Muscle of arm (tissue), 1 donor: ENCODE measurements at regions not wholly inside any gene's neighbourhood (a gene's known extent, or its start where the extent isn't known, plus 50 kb on each side); places are given as distances from the start of the nearest gene placed in this dataset.
"Not testable (repeated sequence)": the region's sequence is repeated elsewhere in the genome, so short reads cannot be mapped to it uniquely, and the experiment has no call there.

Experiments
- DNase-seq: peaks from one replicate; pipeline ENCODE4 v3.0.0-alpha.2; 2013

- DNase-seq, result no peak
These were observed 164.2 kb upstream of the FSHR start for GRCh38 chr2:49318531-49318930.

DNA sequence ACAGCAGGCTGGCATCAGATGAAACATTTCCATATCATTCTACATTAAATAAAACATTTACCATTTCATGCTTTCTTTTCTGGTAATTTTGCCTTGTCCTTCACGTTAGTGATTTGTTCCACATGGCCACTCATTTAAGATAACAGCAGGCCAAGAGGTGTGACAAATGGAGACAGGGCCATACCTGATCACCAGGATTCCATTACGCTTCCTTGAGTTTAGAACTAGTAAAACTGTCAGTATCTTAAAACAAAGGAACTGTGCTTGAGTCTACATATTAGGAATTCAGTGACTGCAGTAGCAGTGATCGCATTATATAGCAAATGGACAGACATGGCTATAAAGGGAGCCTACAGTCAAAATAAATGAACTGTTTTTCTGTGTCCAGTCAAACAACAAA lies 155.1 kb upstream of the FSHR start:
- DNase-seq, result no peak

DNA sequence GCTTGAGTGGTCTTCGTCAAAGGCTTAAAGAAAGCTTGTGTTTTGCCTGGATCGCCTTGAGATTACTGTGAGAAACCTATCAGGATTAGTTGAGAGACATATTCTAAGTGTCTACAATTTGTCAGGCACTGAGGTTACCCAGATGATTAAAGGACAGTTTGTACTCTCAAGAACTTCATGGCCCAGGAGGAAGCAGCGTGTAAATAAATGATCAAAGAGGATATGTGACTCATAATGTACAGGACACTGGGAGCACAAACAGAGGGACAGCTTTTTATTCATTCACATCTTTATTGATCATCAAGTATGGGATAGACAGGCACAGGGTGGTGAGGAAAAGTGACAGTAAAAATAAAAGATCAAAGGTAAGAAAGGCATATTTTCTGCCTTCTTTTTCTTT lies 152.6 kb upstream of the FSHR start:
- no peak for DNase-seq

- DNase-seq, result not testable (repeated sequence)
These were observed 144.4 kb upstream of the FSHR start for GRCh38 chr2:49298693-49299092.

GRCh38 chr2:49298230-49298629 lies 143.9 kb upstream of the FSHR start:
- DNase-seq, result no peak

DNA sequence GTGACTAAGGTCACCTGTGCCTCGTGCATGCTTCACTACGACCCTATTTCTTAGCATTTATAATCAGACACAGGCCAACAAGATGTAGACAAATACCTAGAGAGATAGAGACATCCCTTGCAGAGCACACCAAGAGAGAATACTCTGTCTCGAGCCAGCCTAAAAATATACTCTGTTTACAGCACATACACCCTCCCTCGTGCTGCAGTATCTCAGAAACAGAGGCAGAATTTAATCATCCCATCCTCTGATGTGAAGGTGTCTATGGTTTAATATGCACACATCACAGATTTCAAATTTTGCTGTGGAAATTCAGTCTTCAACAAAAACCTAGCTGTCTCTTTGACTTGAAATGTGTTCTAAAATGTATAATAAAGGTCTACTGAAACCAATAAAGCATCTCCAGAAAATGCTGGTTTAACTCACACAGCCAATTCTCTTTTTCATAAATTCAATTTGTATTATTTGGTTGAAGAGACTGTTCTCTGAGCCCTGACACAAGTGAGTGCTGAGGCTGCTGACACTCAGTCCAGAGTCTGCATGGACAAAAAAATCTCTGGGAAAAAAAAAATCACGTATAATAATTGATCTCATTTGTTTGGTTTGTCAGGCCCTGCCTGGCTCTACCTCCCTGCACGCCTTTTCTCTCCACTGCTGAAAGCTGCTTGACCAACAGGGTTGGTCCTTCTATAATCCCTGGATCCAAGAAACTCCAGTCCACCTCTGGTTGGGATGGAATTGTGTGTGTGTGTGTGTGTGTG lies 142.0 kb upstream of the FSHR start:
- no peak for DNase-seq

DNA sequence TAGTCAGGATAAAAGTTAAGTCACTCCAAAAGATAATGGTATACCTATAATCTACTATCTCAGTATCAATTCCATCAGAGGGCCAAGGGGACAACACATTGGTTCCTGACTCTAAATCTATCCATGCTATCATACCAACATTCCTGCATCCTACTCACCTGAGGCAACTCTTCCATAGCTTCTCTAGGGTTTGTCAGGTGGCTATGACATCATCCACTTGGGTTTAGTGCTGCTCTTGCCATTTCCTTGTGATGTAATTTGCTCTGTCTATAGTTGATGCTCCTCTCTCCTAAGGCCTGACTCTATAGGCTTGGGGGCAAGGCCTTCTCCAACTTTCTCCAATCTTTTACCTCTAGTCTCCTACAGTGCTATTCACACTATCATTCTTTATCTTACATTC lies 139.9 kb upstream of the FSHR start:
- no peak for DNase-seq

GRCh38 chr2:49291619-49292018 lies 137.3 kb upstream of the FSHR start:
- DNase-seq, result no peak

- no peak for DNase-seq
These were observed 135.4 kb upstream of the FSHR start for GRCh38 chr2:49289711-49290110.

DNA sequence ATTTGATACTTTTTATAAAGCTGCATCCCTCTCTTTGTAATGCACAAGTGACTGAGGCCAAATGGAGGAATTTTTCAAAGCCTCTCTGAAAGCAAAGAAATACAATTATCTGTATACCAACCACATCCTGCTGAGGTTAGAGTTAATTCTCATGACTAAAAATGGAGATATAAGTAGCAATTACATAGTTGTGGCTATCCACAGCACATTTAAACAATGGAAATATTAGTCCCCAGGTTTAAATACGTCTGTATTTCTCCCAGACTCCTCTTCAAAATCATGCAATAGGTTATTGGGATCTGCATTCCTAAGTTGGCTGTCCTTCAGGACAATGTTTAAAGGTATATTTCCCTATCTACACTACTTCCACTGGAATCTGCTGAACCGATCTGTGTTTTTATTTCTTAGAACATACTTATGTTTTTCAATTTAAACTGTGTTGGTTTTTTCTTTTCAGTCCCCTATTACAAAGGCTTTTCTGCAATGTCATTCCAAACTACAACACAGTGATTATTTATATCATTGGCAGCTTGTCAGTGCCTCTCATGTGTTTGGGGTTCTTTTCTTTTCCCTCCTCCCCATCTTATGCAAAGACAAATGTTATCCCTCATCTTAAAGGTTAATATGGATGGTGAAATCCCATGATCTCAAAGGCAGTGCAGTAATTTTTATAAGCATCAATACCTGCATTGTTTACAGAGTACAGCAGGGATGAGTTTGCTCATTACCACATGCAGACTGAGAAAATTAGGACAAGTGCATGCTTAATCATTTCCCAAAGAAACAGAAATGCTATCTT lies 134.8 kb upstream of the FSHR start:
- DNase-seq, result no peak

- no peak for DNase-seq
These were observed 133.9 kb upstream of the FSHR start for GRCh38 chr2:49288113-49288705.

- DNase-seq, result no peak
These were observed 132.4 kb upstream of the FSHR start for GRCh38 chr2:49286726-49287125.

- no peak for DNase-seq
These were observed 131.7 kb upstream of the FSHR start for GRCh38 chr2:49286045-49286444.

DNA sequence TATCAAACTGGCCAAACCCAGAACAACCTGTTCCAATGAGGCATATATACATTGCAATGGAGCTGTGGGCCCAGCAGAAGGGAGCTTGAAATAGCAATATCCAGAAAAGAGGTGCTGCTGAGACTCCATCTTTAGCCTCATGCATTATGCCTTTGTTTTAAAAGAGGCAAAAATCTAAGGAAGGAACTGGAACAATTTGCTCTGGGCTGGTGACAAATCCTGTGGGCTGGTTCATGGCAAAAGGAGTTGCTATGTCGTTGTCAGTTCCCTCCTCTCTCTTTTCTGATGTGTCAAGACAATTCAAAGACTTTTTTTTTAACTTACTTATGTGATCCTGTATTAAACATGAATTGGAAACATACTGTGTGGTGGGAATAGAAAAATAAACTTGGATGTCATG lies 124.2 kb upstream of the FSHR start:
- DNase-seq, result no peak

- no peak for DNase-seq
These were observed 123.8 kb upstream of the FSHR start for GRCh38 chr2:49278141-49278540.

GRCh38 chr2:49271060-49271606 lies 116.8 kb upstream of the FSHR start:
- DNase-seq, result peak; percentile 25

DNA sequence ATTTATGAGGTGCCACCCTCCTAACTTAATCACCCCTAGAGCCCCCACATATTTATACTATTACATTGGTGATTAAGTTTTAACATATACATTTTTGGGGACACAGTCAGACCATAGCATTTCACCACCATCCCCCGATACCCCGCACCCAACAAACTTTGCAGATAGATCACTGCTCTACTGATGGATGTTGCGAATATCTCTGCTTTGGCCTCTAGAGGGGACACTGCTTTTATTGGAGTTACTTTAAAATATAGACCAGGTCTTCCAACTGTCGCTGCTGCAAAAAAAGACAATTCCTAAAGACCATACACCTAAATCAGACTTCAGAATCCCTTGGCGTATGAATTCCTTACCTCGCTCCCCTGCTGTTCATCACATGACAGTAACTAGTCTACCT lies 115.8 kb upstream of the FSHR start:
- DNase-seq, result no peak

DNA sequence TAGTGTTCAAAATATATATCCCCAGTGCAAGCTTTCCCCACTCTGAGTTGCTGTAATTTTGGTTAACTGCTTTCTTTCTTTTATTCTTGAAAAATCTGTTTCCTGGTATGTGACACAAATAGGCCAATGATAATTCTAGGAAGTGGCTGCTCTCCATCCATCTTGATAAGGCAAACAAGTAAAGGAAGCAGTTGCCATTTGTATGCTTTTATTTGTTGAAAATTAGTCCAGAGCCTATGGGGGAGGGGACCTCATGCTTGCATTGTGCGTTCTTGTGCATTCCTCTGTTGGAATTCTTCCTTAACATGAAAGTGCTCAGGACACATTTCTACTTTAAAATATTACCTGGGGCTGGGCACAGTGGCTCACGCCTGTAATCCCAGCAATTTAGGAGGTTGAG lies 111.2 kb upstream of the FSHR start:
- no peak for DNase-seq

DNA sequence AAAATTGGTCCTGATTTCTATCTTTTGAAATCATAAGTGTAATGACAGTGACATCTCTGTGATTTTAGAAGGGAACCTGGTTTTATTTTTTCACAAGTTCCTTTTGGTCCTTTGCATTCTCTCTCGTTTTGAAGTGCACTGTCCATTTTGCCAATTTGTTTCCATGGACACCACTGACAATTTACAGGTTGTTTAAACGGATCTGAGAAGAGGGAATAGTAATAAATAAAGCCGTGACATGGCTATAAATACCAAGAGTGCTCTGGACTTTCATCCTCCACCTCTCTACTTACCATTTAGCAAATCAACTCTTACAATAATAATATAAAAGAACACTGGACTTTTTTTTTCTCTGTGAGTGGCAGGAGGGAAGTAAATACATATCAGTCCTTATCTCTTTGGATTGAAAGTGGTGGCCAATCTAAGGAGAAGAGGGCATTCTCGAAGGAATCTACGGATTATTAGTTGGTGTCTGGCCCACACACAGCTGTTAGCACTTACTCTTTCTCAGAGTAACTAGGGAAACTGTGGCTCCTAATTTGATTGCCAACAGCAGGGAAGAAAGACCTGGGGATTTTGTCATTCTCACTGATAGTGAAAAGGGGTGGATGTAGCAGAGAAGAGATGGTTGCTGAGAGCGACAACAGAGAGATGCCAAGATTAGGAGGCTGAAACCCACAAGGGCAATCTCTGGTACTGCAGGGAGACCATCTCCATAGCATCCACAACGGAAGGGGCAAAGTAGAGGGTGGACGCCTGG lies 108.7 kb upstream of the FSHR start:
- DNase-seq, result no peak

DNA sequence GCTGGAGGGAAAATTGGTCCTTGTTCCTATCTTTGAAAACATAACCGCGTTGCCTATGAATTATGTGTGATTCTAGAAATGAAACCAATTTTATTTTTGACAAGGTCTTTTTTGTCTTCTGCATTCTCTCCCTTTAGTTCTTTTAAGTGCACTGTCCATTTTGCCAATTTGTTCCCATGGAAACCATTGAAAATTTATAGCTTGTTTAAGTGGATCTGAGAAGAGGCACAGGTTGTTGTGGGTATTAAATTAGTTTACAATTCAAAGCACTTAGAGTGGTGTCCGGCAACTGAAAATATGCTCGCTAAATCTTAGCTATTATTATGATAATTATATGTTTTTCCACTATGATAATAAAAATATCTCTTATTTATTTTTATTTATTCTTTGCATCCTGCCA lies 107.5 kb upstream of the FSHR start:
- no peak for DNase-seq

DNA sequence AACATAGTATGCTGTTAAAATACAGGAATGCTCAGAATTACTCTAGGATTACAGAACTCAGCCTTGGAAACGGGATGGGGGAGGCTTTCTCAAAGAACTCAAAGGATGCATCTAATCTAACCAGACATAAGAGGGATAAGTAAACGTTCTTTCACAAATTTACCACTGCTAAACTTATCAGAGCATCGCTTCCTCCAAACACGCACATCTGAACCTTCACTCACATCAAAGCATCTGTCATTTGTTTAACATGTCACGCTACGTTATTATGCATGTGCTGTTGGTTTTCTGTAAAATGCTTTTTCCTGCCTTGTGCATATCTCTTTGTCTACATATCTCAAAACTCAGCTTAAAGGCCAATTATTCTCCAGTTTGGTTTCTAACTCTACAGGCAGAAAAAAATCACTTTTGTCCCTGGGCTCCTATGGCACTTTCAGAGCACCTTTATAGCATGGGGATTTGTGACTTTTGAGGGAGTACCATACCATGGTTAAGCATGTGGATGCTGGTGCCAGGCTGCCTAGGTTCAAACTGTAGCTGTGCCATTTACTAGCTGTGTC lies 106.7 kb upstream of the FSHR start:
- no peak for DNase-seq

- DNase-seq, result no peak
These were observed 105.6 kb upstream of the FSHR start for GRCh38 chr2:49259926-49260325.
